Skin of body (tissue), 1 donor: ENCODE measurements at regions not wholly inside any gene's neighbourhood (a gene's known extent, or its start where the extent isn't known, plus 50 kb on each side); places are given as distances from the start of the nearest gene placed in this dataset.

ENCODE experiments used
- DNase-seq: peaks from one replicate; lab custom pipeline; 2025; lab: John Stamatoyannopoulos, UW

GRCh38 chr20:17794400-17794799 is 94.6 kb downstream of the BANF2 start:
- no peak for DNase-seq

GRCh38 chr20:17793986-17794385 is 94.2 kb downstream of the BANF2 start:
- DNase-seq, result no peak

DNA sequence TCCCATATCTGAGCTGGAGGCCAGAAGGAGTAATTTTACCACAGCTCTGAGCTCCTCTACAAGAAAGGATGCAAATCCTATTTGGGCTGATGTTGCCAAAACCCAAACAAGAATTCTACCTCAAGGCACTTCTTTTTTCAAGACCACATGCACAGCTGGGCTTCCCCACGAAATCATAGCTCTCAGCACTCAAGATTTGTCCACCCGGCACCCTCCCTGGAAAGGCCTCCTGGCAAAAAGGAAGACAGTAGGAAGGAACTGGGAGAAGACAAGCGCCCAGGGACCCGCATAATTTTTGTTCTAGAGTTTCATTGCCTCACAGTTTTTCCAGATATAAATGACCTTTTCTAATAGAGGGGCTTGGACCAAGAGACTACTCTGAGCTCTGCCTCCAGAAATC is 90.5 kb downstream of the BANF2 start:
- no peak for DNase-seq

GRCh38 chr20:17787816-17788215 is 88.0 kb downstream of the BANF2 start:
- no peak for DNase-seq

DNA sequence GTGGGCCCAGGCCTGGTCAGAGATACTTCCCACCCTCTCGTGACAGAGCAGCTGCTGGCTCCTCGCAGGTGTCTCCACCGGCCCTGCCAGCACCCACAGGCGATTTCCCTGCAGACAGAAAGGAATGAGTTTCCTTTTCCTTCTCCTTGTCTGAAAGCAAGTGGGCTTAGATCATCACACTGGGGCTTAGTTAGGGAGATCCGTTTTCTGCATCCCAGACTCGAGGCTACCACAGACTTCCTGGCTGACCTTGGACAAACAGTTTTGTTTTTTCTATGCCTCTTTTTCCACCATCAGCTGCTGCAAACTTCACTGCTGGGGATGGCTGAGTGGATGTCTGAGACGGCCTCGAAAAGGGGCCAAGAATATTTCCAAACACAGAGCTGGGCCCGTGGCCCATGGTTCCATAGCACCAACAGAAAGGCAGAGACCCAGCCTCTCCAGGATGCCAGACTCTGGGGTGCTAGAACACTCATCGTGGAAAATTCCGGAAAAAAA is 86.5 kb downstream of the BANF2 start:
- DNase-seq, result peak; percentile 46
